Endothelial cell of umbilical vein (primary cell): ENCODE measurements at regions not wholly inside any gene's neighbourhood (a gene's known extent, or its start where the extent isn't known, plus 50 kb on each side); places are given as distances from the start of the nearest gene placed in this dataset.

Source experiments
- BruUV-seq: library from RNA; stranded (reverse); fragments of 400-500 nt; replicated peaks from 2 replicates; lab custom pipeline; 2021; lab: Mats Ljungman, UMichigan
- CTCF ChIA-PET: fragments of 300-600, 350-600 bp; sonication (Branson Sonifier 250); formaldehyde crosslinking; loops from one replicate; lab custom pipeline; 2021; ENCODE audit warnings: antibody characterized with exemption, inconsistent platforms; lab: Charles Lee
- POLR2A ChIA-PET: fragments of 300-600, 350-600 bp; sonication (Branson Sonifier 250); formaldehyde crosslinking; loops from one replicate; lab custom pipeline; 2021; ENCODE audit warnings: antibody characterized with exemption, inconsistent platforms; lab: Charles Lee
- DNase-seq: peaks from one replicate; pipeline ENCODE4 v3.0.0-alpha.2; 2011; ENCODE audit warnings: low read depth, low spot score
- FAIRE-seq: peaks from 2 replicates; lab custom pipeline; 2011; peaks lifted over from hg19 to GRCh38; lab: Jason Lieb, UNC
- H2AFZ ChIP-seq: 2 replicates; pipeline ENCODE4 v1.6.0; 2012; ENCODE audit warnings: low read depth, low read length, control low read depth, inconsistent platforms
- H3K27ac ChIP-seq: 2 replicates; pipeline ENCODE4 v1.5.1; 2011; ENCODE audit warnings: low read depth, mild to moderate bottlenecking, control low read depth, low read length, moderate library complexity; ENCODE audit not compliant: insufficient read depth
- H3K27me3 ChIP-seq, 2 experiments: 2 replicates each; pipeline versions ENCODE4 v1.6.0 to v1.6.1; 2011; ENCODE audit warnings: low read length in 2 of 2, mixed read lengths in 1 of 2; ENCODE audit not compliant: control insufficient read depth in 2 of 2, insufficient read depth in 2 of 2
- H3K36me3 ChIP-seq, 2 experiments: 2 replicates in 1 of 2; 3 replicates in 1 of 2; pipeline ENCODE4 v1.5.1; 2011; ENCODE audit warnings: low read length in 2 of 2, mild to moderate bottlenecking in 1 of 2, moderate library complexity in 1 of 2; ENCODE audit not compliant: control insufficient read depth in 2 of 2, insufficient read depth in 2 of 2; ENCODE audit errors: extremely low read depth in 1 of 2
- H3K4me1 ChIP-seq: 3 replicates; pipeline ENCODE4 v1.5.1; 2011; ENCODE audit warnings: mild to moderate bottlenecking, low read length; ENCODE audit not compliant: control insufficient read depth, insufficient read depth; ENCODE audit errors: extremely low read depth
- H3K4me2 ChIP-seq: 2 replicates; pipeline ENCODE4 v1.6.1; 2011; ENCODE audit warnings: low read length, control low read depth, mixed read lengths; ENCODE audit not compliant: insufficient read depth
- H3K4me3 ChIP-seq, 3 experiments: fragments of 200-600 bp in 1 of 3; sonication (generic), shearing (Covaris generic) in 1 of 3; replicated peaks in 1 of 3; 2 replicates each; pipeline ENCODE4 v1.5.1; 2011 to 2016; ENCODE audit warnings: control low read depth in 3 of 3, low read length in 3 of 3, mild to moderate bottlenecking in 2 of 3, inconsistent platforms in 1 of 3, low read depth in 1 of 3, moderate library complexity in 1 of 3; ENCODE audit not compliant: insufficient read depth in 1 of 3
- H3K79me2 ChIP-seq: 2 replicates; pipeline ENCODE4 v1.6.0; 2012; ENCODE audit warnings: low read length, inconsistent platforms; ENCODE audit not compliant: control insufficient read depth, insufficient read depth
- H3K9ac ChIP-seq: replicated peaks from 2 replicates; pipeline ENCODE3; 2011; ENCODE audit warnings: low read length, control low read depth; ENCODE audit not compliant: insufficient read depth; ENCODE audit errors: extremely low read depth
- H3K9me1 ChIP-seq: replicated peaks from 3 replicates; pipeline ENCODE4 v1.6.0; 2011; ENCODE audit warnings: mild to moderate bottlenecking, low read length; ENCODE audit not compliant: control insufficient read depth, insufficient read depth; ENCODE audit errors: extremely low read depth
- H3K9me3 ChIP-seq: replicated peaks from 2 replicates; pipeline ENCODE4 v1.5.1; 2012; ENCODE audit warnings: low read length, inconsistent platforms; ENCODE audit not compliant: control insufficient read depth, insufficient read depth
- H4K20me1 ChIP-seq: replicated peaks from 2 replicates; pipeline ENCODE3; 2011; ENCODE audit warnings: mild to moderate bottlenecking, low read length; ENCODE audit not compliant: control insufficient read depth, insufficient read depth; ENCODE audit errors: extremely low read depth
- EZH2 ChIP-seq: IDR thresholded peaks from 2 replicates; pipeline ENCODE4 v1.6.1; 2012; ENCODE audit warnings: borderline replicate concordance, low read depth, mild to moderate bottlenecking, moderate library complexity, low read length, inconsistent platforms; ENCODE audit not compliant: severe bottlenecking
- FOS ChIP-seq: IDR thresholded peaks from 2 replicates; pipeline ENCODE4 v1.6.1; 2011; ENCODE audit warnings: mild to moderate bottlenecking, low read length, moderate library complexity, borderline replicate concordance; ENCODE audit not compliant: insufficient read depth
- GATA2 ChIP-seq: IDR thresholded peaks from 2 replicates; pipeline ENCODE4 v1.7.0; 2011; ENCODE audit warnings: low read depth, mild to moderate bottlenecking, moderate library complexity, mixed read lengths, low read length; ENCODE audit not compliant: insufficient read length, insufficient read depth
- JUN ChIP-seq: IDR thresholded peaks from 2 replicates; pipeline ENCODE4 v1.6.1; 2011; ENCODE audit warnings: borderline replicate concordance, low read depth; ENCODE audit not compliant: insufficient read length, insufficient read depth
- MYC ChIP-seq: IDR thresholded peaks from one replicate; pipeline ENCODE4 v1.6.1; 2011; ENCODE audit warnings: mild to moderate bottlenecking, low read depth, low read length
- POLR2A ChIP-seq: IDR thresholded peaks from 2 replicates; pipeline ENCODE4 v1.6.1; 2012; ENCODE audit warnings: low read depth, mild to moderate bottlenecking, control low read depth, low read length
- POLR2AphosphoS5 ChIP-seq: IDR thresholded peaks from 2 replicates; pipeline ENCODE4 v1.6.1; 2012; ENCODE audit warnings: low read depth, mild to moderate bottlenecking, control low read depth, low read length, moderate library complexity; ENCODE audit not compliant: insufficient read depth
- dilution Hi-C: fragments of 300-500 bp; cut with MboI; formaldehyde crosslinking; loops from one replicate; pipeline ENCODE4 v1.15.0; 2019; ENCODE audit warnings: low sequenced_read_pairs; ENCODE audit not compliant: extremely low pct_ligation_motif_present
- intact Hi-C: fragments of 100-400 bp; cut with micrococcal nuclease; formaldehyde crosslinking; loops from one replicate; pipeline ENCODE4 v1.10.0; 2022
- TF ChIP-seq, protein P1 (sequence below): IDR thresholded peaks from 2 replicates; pipeline ENCODE4 v1.6.1; 2011; ENCODE audit not compliant: insufficient read depth, insufficient read length
- TF ChIP-seq, protein P2 (sequence below), 2 donors: IDR thresholded peaks; 1 replicate in 1 of 2; 2 replicates in 1 of 2; pipeline ENCODE4 v1.5.1; 2011; ENCODE audit warnings: low read length in 2 of 2, mild to moderate bottlenecking in 2 of 2, moderate library complexity in 2 of 2, control low read depth in 1 of 2, inconsistent platforms in 1 of 2, low read depth in 1 of 2; ENCODE audit not compliant: insufficient read depth in 1 of 2; ENCODE audit errors: extremely low read depth in 1 of 2

DNA sequence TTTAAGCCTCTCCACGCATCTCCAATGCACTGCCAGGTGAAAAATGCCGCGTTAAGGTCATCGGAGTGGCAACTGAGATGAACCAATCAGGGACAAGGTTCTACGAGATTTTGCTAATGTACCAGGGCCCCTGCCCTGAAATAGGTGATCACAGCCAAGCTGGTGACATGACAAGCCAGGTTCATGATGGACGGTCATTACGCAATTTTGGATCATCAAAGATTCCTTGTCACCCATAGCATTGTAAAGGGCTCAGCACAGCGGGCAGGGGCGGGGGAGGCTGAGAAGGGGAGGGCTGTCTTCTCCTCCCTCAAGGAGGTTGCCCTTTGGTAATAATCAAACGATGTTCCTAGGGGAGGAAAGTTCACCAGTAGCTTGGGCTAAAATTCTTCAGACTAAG is 475.5 kb downstream of the NPHP4 start:
- Histone ChIP-seq H3K27ac (no peak overlapping the region), H3K36me3 (no peaks in the 10 kb centered on the region), H2AFZ (no peak overlapping the region), H3K79me2 (no peaks in the 10 kb centered on the region), H3K4me1 (no peaks in the 10 kb centered on the region), H4K20me1 (no peaks in the 10 kb centered on the region), H3K27me3 (no peaks in the 10 kb centered on the region), H3K9ac (no peak overlapping the region), H3K4me2 (no peak overlapping the region), H3K9me1 (no peaks in the 10 kb centered on the region), H3K9me3 (no peaks in the 10 kb centered on the region), H3K4me3 (no peak overlapping the region)
- ChIA-PET CTCF (no interaction called here), POLR2A (no interaction called here)
- TF ChIP-seq POLR2A (no peak), JUN (no peak), GATA2 (no peak), EZH2 (no peak), FOS (no peak), POLR2AphosphoS5 (no peak), MYC (no peak)
- TF ChIP-seq, protein P1, sequence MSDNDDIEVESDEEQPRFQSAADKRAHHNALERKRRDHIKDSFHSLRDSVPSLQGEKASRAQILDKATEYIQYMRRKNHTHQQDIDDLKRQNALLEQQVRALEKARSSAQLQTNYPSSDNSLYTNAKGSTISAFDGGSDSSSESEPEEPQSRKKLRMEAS, result no peak
- TF ChIP-seq, protein P2, sequence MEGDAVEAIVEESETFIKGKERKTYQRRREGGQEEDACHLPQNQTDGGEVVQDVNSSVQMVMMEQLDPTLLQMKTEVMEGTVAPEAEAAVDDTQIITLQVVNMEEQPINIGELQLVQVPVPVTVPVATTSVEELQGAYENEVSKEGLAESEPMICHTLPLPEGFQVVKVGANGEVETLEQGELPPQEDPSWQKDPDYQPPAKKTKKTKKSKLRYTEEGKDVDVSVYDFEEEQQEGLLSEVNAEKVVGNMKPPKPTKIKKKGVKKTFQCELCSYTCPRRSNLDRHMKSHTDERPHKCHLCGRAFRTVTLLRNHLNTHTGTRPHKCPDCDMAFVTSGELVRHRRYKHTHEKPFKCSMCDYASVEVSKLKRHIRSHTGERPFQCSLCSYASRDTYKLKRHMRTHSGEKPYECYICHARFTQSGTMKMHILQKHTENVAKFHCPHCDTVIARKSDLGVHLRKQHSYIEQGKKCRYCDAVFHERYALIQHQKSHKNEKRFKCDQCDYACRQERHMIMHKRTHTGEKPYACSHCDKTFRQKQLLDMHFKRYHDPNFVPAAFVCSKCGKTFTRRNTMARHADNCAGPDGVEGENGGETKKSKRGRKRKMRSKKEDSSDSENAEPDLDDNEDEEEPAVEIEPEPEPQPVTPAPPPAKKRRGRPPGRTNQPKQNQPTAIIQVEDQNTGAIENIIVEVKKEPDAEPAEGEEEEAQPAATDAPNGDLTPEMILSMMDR (IDR thresholded peaks at IDR 0.05; ENCODE audit: extremely low read depth in 1 of 2, insufficient read depth in 1 of 2, low read depth in 1 of 2, low read length in 2 of 2), result no peak
- no peak for FAIRE-seq
- intact Hi-C loops, result no loop called here
- dilution Hi-C loops, result no loop called here
- BruUV-seq, result no TSS peak
- DNase-seq, result no peak
